Stimulated activated naive CD4-positive, alpha-beta T cell treated with Interleukin-2 at 50 U/mL for 16 hours (primary cell): ENCODE measurements at regions not wholly inside any gene's neighbourhood (a gene's known extent, or its start where the extent isn't known, plus 50 kb on each side); places are given as distances from the start of the nearest gene placed in this dataset.

Experiments used
- DNase-seq: peaks from one replicate; lab custom pipeline; 2025; lab: John Stamatoyannopoulos, UW

DNA sequence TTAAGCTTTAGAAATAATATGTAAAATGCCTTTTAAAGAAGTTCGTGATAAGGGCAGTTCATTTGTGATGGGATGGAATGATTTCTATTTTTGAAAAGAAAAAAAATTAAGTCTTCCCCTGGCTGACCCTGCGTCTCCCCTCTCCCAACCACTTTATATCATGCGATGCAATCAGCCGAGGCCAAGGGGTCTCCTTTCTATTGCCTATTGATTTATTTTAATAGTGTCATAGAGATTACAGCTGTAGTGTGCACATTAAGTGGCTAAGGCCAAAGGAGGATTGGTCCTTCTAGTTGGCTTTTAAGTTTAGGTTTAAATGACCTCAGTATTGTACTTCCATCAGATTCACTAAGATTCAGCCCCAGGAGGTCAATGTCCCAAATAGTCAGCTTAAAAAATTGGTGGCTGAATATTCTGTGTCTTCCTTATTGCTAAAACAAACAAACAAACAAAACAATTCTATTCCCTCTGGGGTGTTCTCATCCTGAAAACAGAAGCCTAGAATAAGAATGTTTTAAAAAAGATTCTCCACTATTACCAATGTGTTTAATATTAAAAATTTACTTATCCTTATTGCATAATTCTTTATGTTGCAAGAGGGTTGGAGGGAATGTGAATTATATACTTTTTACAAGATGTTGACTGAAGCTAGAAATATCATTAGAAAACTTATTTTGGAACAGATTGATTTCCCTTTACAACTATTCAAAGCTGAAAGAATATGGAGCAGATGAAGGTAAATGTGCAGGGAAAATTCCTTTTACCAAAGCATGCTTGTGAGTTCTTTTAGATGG is 359.1 kb downstream of the SAMD5 start:
- no peak for DNase-seq

DNA sequence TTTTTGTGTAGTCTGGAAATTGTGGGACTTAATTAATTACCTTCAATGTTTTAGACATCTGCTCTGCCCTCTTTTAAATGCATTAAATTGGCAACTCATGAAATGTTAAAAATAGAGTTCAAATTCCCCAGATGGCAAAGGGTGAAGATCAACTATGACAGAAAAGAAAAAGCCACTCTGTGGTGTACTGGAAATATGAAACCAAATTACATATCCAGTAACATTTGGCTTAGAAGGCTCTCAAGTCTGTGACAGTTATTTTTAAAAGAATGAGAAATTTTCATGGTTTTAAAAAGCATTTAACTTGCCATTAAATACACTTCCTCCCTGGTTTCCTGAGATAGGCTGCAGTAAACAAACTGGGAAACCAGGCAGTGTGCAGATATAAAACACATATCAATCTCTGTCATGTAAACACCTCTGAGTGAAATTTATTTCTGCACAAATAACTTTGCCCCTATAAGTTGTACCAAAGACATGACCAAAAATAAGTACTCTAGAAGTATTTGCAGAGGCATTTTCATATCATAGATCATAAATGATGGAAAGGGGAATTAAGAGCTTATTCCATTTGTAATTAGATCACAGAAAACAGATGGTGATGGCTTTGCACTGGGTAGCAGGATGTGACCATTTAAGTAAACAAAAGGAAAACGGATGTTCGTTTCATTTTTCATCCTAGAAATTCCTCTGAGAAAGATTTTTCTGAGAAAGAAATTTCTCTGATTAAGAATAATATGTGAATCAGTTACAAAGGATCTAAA is 360.1 kb downstream of the SAMD5 start:
- no peak for DNase-seq

DNA sequence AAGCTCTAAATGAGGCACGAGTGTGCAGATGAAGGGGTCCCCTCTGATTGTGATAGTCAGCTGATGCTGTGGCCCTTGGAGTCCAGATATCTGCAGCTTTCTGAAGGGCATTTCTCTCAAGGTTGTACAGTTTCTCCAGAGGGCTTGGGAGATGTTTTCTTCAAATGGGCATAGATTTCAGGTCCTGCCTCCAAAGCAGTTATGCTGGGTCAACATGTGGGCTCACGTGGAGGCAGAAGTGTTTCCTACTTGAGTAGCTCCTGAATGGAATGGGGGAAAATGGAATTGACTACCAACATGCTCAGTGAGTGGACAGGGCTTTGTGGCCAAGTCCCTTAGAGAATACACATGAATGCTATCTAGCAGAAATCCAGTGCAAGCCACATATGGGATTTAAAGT is 360.7 kb downstream of the SAMD5 start:
- no peak for DNase-seq

DNA sequence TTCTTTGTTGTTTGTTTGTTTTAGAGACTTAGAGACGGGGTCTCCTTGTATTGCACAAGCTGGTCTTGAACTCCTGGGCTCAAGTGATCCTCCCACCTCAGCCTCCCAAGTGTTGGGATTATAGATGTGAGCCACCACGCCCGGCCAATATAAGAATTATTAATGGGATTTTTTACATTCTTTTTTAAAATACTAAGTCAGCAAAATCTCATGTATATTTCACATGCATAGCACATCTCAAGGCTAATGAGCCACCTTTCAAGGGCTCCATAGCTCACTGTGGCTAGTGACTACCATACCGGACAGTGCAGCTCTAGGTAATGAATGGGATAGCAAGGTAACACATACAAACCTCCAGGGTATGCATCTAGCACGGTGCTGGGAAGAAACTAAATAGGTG is 361.4 kb downstream of the SAMD5 start:
- DNase-seq = no peak

DNA sequence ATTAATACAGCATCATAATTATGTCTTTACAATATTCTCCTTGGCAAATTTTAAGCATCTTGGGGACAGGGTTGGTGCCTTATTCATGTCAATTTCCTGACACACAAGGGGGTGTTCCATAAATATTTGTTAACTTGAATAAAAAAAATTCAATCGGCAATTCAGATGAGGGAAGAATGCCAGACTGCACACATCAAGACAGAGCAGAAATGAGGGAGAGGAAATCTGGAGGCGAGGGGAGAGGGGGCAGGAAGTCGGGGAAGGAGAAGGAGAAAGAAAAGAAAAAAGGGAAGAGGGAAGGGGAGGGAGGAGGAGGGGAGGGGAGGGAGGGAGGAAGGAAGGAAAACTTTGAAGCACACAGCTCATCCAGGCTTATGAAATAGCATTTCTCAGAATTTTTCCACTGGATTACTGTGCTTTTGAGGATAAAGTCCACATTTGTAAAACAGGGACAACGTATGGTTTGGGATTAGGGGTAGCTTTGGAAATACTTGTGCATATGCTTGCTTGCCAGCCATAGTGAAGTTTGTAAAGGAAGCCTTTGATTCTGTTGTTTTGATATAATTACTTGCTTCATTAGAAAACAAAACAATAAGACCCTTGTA is 362.1 kb downstream of the SAMD5 start:
- DNase-seq = no peak

DNA sequence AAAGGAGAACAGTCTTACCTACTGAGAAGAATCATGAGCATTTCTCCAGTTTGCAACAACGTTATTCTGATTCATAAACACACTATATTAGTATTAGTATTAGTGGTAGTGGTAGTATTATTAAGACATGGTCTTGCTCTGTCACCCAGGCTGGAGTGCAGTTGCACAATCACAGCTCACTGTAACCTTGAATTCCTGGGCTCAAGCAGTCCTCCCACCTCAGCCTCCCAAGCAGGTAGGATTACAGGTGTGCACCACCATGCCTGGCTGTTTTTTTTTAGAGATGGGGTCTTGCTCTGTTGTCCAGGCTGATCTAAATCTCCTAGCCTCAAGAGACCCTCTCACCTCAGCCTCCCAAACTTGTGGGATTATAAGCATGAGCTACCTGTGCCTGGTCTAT is 363.5 kb downstream of the SAMD5 start:
- no peak for DNase-seq

DNA sequence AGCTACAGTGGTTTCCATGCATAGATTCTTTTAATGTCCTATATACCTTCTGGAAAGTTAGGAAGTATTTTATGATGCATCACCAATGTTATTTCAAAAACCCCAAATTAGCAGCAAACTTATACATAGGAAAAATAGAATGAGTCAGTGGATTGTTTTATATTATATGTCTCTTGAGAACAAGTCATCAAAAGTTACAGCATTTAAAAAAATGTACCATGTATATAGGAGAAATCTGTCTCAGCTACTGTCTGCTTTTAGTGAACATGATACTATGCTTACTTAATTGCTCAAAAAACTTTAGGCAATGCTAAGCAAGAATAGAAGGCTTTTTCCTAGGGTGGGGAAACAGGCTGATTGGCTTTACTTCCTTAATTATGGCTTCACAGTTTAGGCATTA is 365.3 kb downstream of the SAMD5 start:
- DNase-seq = no peak

DNA sequence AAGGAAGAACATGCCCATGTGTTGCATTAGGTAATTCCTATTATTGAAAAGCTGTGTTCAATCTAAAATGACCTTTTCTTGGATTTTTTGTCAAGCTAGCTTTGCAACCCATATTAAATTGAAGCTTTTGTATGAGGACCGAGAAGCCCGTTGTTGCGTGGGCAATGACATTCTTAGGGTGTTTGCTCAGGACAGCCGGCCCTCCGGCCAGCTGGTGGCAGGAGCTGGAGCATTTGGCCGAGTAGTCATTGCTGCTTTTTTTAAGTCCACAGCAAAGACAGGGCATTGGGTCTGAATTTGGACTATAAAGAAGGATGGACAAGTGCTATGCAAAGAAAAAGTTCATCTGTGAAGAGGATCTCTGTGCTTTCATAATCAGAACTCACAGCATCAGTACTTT is 365.8 kb downstream of the SAMD5 start:
- no peak for DNase-seq

DNA sequence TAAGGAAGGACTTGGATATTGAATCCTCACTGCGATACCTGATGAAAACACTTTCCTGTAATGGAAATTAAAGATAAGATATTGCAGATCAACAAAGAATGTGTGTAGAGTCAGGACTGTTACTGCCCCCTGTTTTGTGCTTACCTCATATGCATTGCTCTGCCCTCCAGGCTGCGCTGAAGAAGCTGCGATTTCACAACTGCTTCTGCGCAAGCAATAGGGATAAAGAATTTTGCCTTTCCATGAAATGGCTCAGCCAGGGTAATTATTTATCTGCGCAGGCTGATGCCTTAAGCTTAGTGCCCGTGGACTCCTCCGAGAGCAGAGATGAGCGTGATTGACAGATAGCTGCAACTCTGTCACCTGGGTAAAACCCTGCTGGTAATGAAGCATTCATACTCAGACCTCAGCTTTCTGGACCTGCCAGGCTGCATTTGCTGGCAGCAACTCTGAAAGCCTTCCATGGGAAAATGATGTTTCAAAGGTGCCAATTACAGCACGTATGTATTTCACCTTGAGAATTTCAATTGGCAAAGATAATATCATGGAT is 370.6 kb downstream of the SAMD5 start:
- no peak for DNase-seq

DNA sequence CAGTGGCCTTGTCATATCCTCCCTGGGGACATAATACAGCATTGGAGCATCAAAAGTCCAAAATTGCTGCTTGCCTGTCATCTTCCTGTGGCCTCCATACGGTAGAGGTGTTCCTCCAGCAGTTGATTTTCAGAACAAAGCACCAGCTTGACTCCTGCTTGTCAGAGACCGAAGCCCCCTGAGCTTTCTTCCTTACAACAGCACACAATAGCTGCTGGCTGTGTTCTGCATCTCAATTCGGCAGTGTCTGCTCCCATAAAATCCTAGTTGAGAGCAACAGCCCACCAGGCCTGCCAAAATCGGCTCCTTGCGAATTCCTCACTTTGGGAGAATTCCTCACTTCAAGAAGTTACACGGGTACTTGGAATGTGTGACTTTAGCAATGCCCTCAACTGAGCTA is 372.9 kb downstream of the SAMD5 start:
- no peak for DNase-seq

DNA sequence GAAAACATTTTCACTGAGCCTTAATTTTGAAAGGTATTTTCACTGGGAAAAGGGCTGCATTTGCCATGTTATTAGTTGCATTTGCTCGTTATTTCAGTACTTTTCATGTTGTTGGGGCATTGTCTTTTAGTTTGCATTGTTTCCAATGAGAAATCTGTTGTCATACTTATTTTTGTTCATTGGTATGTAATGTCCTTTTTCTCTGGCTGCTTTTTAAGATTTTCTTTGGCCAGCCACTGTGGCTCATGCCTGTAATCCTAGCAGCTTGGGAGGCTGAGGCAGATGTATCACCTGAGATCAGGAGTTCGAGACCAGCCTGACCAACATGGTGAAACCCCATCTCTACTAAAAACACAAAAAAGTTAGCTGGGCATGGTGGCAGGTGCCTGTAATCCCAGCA is 379.9 kb downstream of the SAMD5 start:
- no peak for DNase-seq

DNA sequence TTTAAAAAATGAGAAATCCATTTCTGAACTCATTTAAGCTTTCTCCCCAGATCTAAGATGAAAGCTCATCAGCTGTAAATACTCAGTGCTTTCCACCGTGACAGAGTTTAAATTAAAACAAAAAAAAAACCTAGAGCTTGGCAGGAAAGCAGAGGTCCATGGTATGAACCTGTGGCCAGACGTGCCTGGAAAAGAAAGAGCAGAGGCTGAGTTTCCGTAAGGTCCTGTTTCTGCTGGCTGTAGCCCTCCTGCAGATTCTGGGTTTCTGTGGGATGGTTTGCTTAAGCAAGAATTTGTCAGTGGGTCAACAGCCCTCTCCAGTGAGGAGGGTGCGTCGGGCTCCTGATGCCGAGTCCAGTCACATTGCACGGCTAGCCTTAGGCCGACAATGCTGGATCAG is 383.2 kb downstream of the SAMD5 start:
- no peak for DNase-seq

DNA sequence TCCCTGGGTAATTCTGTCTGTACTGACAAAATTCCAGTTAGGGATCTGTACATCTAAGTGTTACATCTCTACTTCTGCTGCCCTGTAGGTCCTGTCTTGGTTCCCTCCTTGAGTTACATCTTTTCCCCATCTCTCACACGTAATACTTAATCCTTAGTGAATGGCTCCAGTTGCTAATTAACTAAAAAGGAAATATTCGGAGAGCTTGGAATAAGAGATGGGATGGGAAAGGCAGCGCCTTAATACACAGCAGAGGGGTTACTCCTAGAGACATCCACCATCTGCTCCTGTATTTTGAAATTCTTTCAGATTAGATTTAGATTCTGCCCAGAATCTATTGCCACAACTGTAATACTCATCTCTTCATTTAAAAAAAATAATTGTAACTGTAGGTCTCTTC is 384.0 kb downstream of the SAMD5 start:
- DNase-seq = no peak

DNA sequence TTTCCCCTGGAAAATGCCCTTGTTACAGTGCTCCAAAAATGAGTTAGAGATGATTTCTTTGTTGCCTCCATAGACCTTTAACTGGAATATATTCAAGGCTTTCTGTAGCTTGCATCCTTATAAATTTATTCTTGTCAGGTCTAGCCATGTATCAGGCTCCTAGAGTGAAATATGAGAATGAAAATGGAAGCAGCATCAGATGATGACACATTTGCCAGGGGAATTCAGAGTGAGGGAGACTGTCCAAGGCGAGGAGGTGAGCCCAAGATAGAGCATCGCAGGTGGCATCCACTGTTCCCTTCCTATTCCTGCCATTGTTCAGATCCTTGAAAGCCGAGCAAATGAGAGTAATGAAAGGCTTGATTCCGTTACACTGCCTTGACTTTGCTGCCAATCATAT is 386.8 kb downstream of the SAMD5 start:
- DNase-seq = no peak

DNA sequence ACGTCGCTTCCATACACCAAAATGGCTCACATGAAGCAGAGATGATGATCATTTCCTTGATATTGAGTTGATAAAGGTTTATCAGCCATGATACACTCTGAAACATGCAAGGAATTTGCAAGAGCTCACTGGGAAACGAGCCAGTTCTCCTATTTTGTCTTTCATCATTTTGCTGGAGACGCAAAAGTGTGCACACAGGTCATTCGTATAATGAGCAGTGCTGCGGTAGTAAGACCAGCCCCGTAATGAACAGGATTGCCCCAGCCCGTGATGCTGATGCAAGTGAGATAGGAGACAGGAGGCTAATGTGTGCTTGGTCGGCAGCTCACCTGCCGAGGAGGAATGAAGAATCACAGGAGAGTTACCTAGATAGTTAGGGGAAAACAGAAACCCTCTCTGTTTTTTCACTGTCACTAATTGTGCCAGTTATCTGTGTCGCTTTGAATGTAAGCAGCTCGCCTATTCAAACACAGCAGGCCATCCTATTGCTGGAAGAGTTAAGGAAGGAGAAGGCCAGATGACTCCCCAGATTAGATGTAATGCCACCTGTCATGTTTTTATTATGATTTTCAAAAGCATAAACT is 391.8 kb downstream of the SAMD5 start:
- no peak for DNase-seq

DNA sequence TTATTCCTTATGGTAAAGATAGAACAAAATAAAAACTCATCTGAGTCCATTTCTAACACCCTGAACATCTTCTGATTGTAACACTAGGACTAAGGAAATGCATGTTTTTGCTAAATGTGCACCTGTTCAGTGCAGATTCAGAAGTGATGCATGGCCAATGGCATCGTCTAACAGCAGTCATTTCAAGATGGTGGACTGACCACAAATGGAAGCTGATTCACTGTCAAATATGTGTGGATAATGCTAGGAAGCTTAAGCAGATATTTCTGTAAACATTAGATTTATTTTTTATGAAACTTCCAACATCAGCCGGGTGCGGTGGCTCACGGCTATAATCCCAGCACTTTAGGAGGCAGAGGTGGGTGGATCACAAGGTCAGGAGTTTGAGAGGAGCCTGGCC is 394.8 kb downstream of the SAMD5 start:
- DNase-seq = no peak

DNA sequence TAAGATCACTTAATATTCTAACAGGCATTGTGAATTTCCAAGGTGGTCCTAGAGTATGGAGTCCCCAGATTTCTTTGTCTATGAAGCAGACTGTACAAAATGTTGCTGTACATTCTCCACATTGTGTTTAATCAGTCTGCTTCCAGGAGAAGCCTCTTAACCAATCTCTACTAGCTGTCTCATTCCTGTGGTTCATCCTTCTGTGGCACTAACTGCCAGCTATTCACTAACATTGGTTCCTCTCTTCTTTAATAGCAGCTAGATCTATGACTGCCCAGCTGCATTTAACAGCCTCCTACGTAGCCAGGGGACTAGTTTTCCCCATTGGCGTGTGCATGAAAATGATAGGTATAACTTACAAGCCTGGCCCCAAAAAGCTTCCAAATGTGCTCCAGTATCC is 395.4 kb downstream of the SAMD5 start:
- DNase-seq = no peak

DNA sequence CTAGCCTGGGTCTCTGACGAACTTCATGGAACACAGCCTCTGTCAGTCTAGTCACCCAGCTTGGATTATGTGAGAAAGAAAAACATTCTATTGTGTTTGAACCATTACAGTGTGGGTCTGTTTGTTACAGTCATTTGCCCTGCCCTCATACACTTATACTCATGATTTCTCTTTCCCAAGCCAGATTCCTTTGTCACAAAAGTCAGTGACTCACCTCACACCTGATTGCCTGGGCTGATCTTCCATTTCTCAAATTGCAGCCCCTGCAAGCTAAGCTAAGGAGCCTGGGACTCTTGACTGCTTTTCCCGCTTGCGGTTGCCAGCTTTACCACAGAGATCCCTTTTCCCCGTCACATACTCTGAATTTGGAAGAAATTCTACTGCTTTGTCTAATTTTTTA is 395.9 kb downstream of the SAMD5 start:
- DNase-seq = no peak

DNA sequence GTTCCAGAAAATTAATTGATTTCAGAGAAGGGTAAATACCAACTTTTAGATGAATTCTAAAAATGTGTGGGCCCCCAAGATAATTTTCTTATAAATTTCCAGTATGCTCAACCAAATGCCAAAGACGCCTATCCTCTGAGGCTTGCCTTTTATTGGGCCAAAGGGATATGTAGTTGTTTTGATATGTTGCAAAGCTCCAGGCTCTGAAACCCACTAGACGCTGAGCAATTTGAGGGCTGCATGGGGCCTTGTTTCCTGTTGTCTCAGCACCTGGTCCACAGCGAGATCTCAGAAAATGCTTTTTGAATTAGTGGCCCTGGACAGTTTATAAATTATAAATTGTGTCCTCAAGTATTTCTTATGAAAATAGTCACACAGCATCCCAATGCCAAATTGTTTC is 397.2 kb downstream of the SAMD5 start:
- DNase-seq = no peak

DNA sequence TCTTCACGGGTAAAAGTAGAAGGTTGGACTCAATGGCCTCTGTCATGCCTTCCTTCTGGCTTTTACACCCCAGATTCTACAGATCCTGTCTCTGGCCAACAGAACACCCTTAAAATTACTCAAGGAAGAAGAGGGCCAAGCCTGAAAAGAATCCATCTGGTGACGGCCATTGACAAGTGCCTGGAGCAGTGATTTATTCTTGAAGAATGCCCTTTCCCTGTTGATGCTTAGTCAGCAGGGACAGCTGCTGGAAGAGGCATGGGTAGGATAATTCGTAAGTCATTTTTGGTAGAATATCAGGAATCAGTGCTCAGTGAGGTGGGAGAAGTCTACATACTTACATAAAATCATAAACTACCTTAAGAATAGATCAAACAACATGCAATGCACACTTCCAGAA is 397.9 kb downstream of the SAMD5 start:
- no peak for DNase-seq

DNA sequence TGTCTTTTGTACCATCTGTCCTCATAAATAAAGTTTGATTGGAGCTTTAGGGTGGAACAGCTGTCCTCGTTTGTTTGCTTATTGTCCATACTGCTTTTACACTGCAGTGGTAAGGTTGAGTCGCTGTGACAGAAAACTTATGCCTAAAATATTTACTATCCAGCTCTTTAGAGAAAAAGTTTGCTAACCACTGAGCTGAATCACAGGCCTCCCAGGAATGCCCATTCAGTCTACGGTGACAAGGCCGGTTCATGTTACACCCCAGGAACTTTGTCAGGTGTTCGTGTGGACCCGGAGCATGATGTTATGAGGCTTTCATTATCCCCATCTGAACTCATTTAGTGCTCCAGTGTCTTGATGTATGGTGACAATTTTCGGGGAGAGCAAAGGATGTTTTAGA is 401.1 kb downstream of the SAMD5 start:
- DNase-seq = no peak

DNA sequence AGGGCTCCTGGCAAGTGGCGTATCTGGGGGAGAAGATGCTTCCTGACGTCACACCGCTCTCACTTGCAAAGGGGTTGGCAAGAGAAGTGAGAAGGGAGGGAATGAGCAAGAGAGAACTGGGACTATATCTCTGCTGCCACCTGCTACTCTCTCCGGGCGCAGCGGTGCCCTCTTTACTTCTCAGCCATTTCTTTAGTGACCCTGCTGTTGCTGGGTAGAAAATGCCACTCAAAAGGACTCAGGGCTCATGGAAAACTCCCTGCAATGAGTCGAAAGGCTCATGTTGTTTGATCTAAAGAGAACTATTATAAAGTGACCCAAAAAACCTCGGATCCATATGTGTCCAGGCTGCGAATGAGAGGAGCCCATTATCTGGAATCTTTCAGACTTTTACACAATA is 401.8 kb downstream of the SAMD5 start:
- no peak for DNase-seq

DNA sequence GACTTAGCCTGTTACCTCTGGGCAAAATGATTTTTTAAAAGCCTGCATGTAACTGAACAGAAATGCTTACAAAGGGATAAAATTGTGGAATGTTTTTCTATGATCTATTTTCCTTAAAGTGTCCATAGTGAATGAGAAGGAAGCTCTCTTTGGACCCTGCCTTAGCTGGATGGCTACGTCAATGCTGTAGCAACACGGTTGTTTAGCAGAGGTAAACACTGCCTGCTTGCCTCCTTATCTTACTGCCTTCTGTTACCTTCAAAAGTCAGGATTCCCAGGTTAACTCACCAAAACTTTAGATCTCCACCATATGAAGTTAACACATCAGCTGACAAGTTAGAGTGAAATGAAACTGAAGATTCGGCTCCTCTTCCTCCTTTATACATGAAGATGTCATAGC is 402.6 kb downstream of the SAMD5 start:
- DNase-seq = no peak
